HEK293 (cell line): ENCODE measurements at regions not wholly inside any gene's neighbourhood (a gene's known extent, or its start where the extent isn't known, plus 50 kb on each side); places are given as distances from the start of the nearest gene placed in this dataset.

ENCODE experiments used
- CTCF ChIA-PET: fragments of 350-600 bp; formaldehyde crosslinking; extraction: SDS; loops from one replicate; lab custom pipeline; 2021; ENCODE audit warnings: antibody characterized with exemption; lab: Yijun Ruan, JAX
- POLR2A ChIA-PET: fragments of 300-600 bp; formaldehyde crosslinking; extraction: SDS; loops from one replicate; lab custom pipeline; 2020; ENCODE audit warnings: antibody characterized with exemption, inconsistent platforms; lab: Yijun Ruan, JAX
- H3K27ac ChIP-seq: fragments of 200-500 bp; sonication (Bioruptor generic); 2 replicates; pipeline ENCODE4 v1.5.1; 2014; ENCODE audit warnings: low read depth, low read length, control low read depth, inconsistent platforms; ENCODE audit errors: extremely low read depth
- H3K36me3 ChIP-seq, 2 experiments: fragments of 200-500 bp in 1 of 2; sonication (Bioruptor generic) in 1 of 2; 1 replicate in 1 of 2; 2 replicates in 1 of 2; pipeline ENCODE4 v1.5.1; 2014 to 2017; ENCODE audit warnings: inconsistent platforms in 2 of 2, low read length in 2 of 2; ENCODE audit not compliant: control insufficient read depth in 2 of 2, insufficient read depth in 1 of 2
- H3K4me1 ChIP-seq: fragments of 200-500 bp; sonication (Bioruptor generic); 2 replicates; pipeline ENCODE4 v1.5.1; 2014; ENCODE audit warnings: mild to moderate bottlenecking, low read length, inconsistent platforms; ENCODE audit not compliant: control insufficient read depth, insufficient read depth
- H3K4me3 ChIP-seq: 2 replicates; pipeline ENCODE4 v1.5.1; 2011; ENCODE audit warnings: low read depth, mild to moderate bottlenecking, control low read depth, low read length, moderate library complexity
- H3K9me3 ChIP-seq: fragments of 200-500 bp; sonication (Bioruptor generic); 2 replicates; pipeline ENCODE4 v1.5.1; 2014; ENCODE audit warnings: low read depth, low read length, inconsistent platforms; ENCODE audit not compliant: control insufficient read depth, insufficient read depth
- YY1 ChIP-seq: fragments of 450-650 bp; formaldehyde crosslinking; IDR thresholded peaks from 2 replicates; pipeline ENCODE4 v1.5.1; 2018; ENCODE audit warnings: missing biosample characterization, missing genetic modification characterization
- ZBTB48 ChIP-seq: fragments of 450-650 bp; formaldehyde crosslinking; IDR thresholded peaks from 2 replicates; pipeline ENCODE4 v1.5.1; 2016; ENCODE audit warnings: missing biosample characterization, missing genetic modification characterization
- ZFP41 ChIP-seq: fragments of 450-650 bp; formaldehyde crosslinking; IDR thresholded peaks from 2 replicates; pipeline ENCODE4 v1.5.1; 2016; ENCODE audit warnings: missing biosample characterization, missing genetic modification characterization, borderline replicate concordance
- ZNF140 ChIP-seq: fragments of 450-650 bp; formaldehyde crosslinking; IDR thresholded peaks from 2 replicates; pipeline ENCODE4 v1.5.1; 2016; ENCODE audit warnings: missing biosample characterization, missing genetic modification characterization
- ZNF24 ChIP-seq: fragments of 450-650 bp; formaldehyde crosslinking; IDR thresholded peaks from 2 replicates; pipeline ENCODE4 v1.5.1; 2016; ENCODE audit warnings: missing biosample characterization, missing genetic modification characterization
- ZNF311 ChIP-seq: fragments of 450-650 bp; formaldehyde crosslinking; IDR thresholded peaks from 2 replicates; pipeline ENCODE4 v1.5.1; 2017; ENCODE audit warnings: missing biosample characterization, missing genetic modification characterization, borderline replicate concordance
- ZNF354C ChIP-seq: fragments of 450-650 bp; formaldehyde crosslinking; IDR thresholded peaks from 2 replicates; pipeline ENCODE4 v1.5.1; 2016; ENCODE audit warnings: missing biosample characterization, missing genetic modification characterization, low read depth, borderline replicate concordance
- ZNF426 ChIP-seq: fragments of 450-650 bp; formaldehyde crosslinking; IDR thresholded peaks from 2 replicates; pipeline ENCODE4 v1.5.1; 2017; ENCODE audit warnings: missing biosample characterization, missing genetic modification characterization, mild to moderate bottlenecking, inconsistent platforms, moderate library complexity
- ZNF530 ChIP-seq: fragments of 450-650 bp; formaldehyde crosslinking; IDR thresholded peaks from 2 replicates; pipeline ENCODE4 v1.5.1; 2016; ENCODE audit warnings: low read depth, missing biosample characterization, missing genetic modification characterization
- ZNF585B ChIP-seq: fragments of 450-650 bp; formaldehyde crosslinking; IDR thresholded peaks from 2 replicates; pipeline ENCODE4 v1.5.1; 2016; ENCODE audit warnings: missing biosample characterization, missing genetic modification characterization
- ZNF624 ChIP-seq: fragments of 450-650 bp; formaldehyde crosslinking; IDR thresholded peaks from 2 replicates; pipeline ENCODE4 v1.5.1; 2017; ENCODE audit warnings: missing biosample characterization, missing genetic modification characterization
- ZNF626 ChIP-seq: fragments of 450-650 bp; sonication (Bioruptor Pico); formaldehyde crosslinking; IDR thresholded peaks from 2 replicates; pipeline ENCODE4 v1.5.1; 2018; ENCODE audit warnings: missing biosample characterization, missing genetic modification characterization, inconsistent platforms
- ZNF76 ChIP-seq: fragments of 450-650 bp; formaldehyde crosslinking; IDR thresholded peaks from 2 replicates; pipeline ENCODE4; 2016; ENCODE audit warnings: low read depth, missing biosample characterization, missing genetic modification characterization, borderline replicate concordance
- TF ChIP-seq, protein P1 (sequence below): fragments of 450-650 bp; formaldehyde crosslinking; IDR thresholded peaks from 2 replicates; pipeline ENCODE4 v1.5.1; 2016; ENCODE audit warnings: missing biosample characterization, missing genetic modification characterization
- TF ChIP-seq, protein P2 (sequence below): fragments of 450-650 bp; IDR thresholded peaks from 2 replicates; pipeline ENCODE4 v1.5.1; 2018; ENCODE audit warnings: missing biosample characterization, missing genetic modification characterization
- TF ChIP-seq, protein P3 (sequence below): fragments of 450-650 bp; IDR thresholded peaks from 2 replicates; pipeline ENCODE4 v1.5.1; 2018; ENCODE audit warnings: missing biosample characterization, mild to moderate bottlenecking, missing genetic modification characterization
- TF ChIP-seq, protein P4 (sequence below): fragments of 450-650 bp; formaldehyde crosslinking; IDR thresholded peaks from 2 replicates; pipeline ENCODE4 v1.5.1; 2016; ENCODE audit warnings: missing biosample characterization, missing genetic modification characterization, borderline replicate concordance
- TF ChIP-seq, protein P5 (sequence below): sonication (generic); formaldehyde crosslinking; IDR thresholded peaks from 2 replicates; pipeline ENCODE4 v1.8.1; 2022; ENCODE audit warnings: mild to moderate bottlenecking, moderate library complexity, missing genetic modification reagents

DNA sequence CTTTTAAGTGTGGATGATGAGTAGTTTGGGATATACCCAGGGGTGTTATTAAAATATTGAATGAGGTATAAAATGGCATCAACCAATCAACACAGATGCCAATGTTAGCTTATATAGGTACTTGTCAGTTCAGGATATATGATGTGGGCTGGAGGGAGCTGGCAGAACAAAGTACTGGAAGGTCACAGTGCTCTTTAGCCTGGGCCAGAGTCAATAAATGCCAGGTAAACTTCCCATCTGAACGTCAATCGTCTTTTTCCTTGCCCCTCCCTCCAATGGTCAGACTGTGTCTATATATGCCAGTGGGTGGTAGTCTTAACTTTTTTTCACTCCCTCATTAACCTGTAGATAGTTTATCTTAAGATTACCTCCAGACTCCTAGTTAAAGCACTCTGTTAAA is 140.8 kb upstream of the RBMS1 start:
- Histone ChIP-seq H3K4me1 (peaks cover 7% of the 10 kb centered on the region), H3K36me3 (no peaks in the 10 kb centered on the region), H3K9me3 (no peaks in the 10 kb centered on the region; the same call in 1 of the 2 replicates), H3K4me3 (no peak overlapping the region), H3K27ac (no peak overlapping the region)
- CTCF ChIA-PET: interaction anchor here (1.3 to 1.5 kb wide), 2 partner anchors 13 to 14 kb away, joined by 5 to 7 read pairs; no protein-coding TSS in a partner anchor
- TF ChIP-seq, protein P1, sequence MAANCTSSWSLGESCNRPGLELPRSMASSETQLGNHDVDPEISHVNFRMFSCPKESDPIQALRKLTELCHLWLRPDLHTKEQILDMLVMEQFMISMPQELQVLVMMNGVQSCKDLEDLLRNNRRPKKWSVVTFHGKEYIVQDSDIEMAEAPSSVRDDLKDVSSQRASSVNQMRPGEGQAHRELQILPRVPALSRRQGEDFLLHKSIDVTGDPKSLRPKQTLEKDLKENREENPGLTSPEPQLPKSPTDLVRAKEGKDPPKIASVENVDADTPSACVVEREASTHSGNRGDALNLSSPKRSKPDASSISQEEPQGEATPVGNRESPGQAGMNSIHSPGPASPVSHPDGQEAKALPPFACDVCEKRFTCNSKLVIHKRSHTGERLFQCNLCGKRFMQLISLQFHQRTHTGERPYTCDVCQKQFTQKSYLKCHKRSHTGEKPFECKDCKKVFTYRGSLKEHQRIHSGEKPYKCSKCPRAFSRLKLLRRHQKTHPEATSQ (tag by site-specific recombination): no peak
- TF ChIP-seq ZNF354C (no peak), ZNF585B (tag by site-specific recombination) (no peak), ZNF426 (tag by site-specific recombination) (no peak), ZNF76 (tag by site-specific recombination) (no peak), ZNF530 (tag by site-specific recombination) (no peak), ZFP41 (tag by site-specific recombination) (no peak), ZNF626 (tag by site-specific recombination) (no peak), ZNF24 (tag by site-specific recombination) (no peak), ZNF311 (no peak), YY1 (tag by site-specific recombination) (no peak), ZNF624 (tag by site-specific recombination) (no peak), ZNF140 (tag by site-specific recombination) (no peak), ZBTB48 (tag by site-specific recombination) (no peak)
- TF ChIP-seq, protein P2, sequence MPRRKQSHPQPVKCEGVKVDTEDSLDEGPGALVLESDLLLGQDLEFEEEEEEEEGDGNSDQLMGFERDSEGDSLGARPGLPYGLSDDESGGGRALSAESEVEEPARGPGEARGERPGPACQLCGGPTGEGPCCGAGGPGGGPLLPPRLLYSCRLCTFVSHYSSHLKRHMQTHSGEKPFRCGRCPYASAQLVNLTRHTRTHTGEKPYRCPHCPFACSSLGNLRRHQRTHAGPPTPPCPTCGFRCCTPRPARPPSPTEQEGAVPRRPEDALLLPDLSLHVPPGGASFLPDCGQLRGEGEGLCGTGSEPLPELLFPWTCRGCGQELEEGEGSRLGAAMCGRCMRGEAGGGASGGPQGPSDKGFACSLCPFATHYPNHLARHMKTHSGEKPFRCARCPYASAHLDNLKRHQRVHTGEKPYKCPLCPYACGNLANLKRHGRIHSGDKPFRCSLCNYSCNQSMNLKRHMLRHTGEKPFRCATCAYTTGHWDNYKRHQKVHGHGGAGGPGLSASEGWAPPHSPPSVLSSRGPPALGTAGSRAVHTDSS (tag by site-specific recombination): no peak
- TF ChIP-seq, protein P3, sequence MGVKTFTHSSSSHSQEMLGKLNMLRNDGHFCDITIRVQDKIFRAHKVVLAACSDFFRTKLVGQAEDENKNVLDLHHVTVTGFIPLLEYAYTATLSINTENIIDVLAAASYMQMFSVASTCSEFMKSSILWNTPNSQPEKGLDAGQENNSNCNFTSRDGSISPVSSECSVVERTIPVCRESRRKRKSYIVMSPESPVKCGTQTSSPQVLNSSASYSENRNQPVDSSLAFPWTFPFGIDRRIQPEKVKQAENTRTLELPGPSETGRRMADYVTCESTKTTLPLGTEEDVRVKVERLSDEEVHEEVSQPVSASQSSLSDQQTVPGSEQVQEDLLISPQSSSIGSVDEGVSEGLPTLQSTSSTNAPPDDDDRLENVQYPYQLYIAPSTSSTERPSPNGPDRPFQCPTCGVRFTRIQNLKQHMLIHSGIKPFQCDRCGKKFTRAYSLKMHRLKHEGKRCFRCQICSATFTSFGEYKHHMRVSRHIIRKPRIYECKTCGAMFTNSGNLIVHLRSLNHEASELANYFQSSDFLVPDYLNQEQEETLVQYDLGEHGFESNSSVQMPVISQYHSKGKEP: no peak
- TF ChIP-seq, protein P4, sequence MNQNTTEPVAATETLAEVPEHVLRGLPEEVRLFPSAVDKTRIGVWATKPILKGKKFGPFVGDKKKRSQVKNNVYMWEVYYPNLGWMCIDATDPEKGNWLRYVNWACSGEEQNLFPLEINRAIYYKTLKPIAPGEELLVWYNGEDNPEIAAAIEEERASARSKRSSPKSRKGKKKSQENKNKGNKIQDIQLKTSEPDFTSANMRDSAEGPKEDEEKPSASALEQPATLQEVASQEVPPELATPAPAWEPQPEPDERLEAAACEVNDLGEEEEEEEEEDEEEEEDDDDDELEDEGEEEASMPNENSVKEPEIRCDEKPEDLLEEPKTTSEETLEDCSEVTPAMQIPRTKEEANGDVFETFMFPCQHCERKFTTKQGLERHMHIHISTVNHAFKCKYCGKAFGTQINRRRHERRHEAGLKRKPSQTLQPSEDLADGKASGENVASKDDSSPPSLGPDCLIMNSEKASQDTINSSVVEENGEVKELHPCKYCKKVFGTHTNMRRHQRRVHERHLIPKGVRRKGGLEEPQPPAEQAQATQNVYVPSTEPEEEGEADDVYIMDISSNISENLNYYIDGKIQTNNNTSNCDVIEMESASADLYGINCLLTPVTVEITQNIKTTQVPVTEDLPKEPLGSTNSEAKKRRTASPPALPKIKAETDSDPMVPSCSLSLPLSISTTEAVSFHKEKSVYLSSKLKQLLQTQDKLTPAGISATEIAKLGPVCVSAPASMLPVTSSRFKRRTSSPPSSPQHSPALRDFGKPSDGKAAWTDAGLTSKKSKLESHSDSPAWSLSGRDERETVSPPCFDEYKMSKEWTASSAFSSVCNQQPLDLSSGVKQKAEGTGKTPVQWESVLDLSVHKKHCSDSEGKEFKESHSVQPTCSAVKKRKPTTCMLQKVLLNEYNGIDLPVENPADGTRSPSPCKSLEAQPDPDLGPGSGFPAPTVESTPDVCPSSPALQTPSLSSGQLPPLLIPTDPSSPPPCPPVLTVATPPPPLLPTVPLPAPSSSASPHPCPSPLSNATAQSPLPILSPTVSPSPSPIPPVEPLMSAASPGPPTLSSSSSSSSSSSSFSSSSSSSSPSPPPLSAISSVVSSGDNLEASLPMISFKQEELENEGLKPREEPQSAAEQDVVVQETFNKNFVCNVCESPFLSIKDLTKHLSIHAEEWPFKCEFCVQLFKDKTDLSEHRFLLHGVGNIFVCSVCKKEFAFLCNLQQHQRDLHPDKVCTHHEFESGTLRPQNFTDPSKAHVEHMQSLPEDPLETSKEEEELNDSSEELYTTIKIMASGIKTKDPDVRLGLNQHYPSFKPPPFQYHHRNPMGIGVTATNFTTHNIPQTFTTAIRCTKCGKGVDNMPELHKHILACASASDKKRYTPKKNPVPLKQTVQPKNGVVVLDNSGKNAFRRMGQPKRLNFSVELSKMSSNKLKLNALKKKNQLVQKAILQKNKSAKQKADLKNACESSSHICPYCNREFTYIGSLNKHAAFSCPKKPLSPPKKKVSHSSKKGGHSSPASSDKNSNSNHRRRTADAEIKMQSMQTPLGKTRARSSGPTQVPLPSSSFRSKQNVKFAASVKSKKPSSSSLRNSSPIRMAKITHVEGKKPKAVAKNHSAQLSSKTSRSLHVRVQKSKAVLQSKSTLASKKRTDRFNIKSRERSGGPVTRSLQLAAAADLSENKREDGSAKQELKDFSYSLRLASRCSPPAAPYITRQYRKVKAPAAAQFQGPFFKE (tag by site-specific recombination): no peak
- TF ChIP-seq, protein P5, sequence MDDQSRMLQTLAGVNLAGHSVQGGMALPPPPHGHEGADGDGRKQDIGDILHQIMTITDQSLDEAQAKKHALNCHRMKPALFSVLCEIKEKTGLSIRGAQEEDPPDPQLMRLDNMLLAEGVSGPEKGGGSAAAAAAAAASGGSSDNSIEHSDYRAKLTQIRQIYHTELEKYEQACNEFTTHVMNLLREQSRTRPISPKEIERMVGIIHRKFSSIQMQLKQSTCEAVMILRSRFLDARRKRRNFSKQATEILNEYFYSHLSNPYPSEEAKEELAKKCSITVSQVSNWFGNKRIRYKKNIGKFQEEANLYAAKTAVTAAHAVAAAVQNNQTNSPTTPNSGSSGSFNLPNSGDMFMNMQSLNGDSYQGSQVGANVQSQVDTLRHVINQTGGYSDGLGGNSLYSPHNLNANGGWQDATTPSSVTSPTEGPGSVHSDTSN (CRISPR knock-in tag): no peak
- POLR2A ChIA-PET: no interaction called here
